GM18867 (cell line): ENCODE measurements at regions not wholly inside any gene's neighbourhood (a gene's known extent, or its start where the extent isn't known, plus 50 kb on each side); places are given as distances from the start of the nearest gene placed in this dataset.
"Not testable (repeated sequence)": the region's sequence is repeated elsewhere in the genome, so short reads cannot be mapped to it uniquely, and the experiment has no call there.

ENCODE experiments used
- ATAC-seq: cut with Tn5 transposase; IDR thresholded peaks from one replicate; pipeline ENCODE4 v1.9.1; 2021; ENCODE audit warnings: mild to moderate bottlenecking, moderate library complexity; ENCODE audit not compliant: unreplicated experiment

- ATAC-seq, result no peak
Measured at GRCh38 chr10:36766415-36766810, 359.0 kb upstream of the ANKRD30A start.

DNA sequence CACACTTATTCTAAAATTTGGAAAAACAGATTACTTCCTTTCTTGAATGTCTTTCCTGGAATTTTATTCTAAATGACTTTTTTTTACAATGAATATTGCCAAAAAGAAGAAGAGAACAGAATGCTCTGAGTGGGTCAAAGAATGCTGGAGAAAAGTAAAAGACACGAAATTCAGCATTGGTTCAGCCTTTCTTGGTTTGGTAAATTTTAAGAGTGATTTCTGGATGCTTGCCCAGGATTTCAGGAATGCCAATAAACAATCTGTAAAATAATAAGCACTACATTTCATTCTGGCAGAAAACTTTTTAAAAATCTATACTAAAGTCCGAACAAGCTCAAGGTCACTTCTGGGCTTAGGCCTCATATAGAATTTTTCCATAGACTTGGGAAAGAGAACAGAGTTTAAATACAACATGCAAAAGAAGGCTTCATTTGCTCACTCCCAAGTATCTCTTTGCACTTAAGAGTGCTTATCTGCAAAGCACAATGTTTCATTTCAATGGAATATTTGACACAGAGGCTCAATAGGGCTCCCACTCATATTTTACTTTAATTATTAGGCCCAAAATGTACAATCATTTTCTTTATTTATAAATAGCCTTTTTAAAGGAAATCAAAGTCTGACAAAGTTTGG is 359.5 kb upstream of the ANKRD30A start:
- ATAC-seq, result no peak

DNA sequence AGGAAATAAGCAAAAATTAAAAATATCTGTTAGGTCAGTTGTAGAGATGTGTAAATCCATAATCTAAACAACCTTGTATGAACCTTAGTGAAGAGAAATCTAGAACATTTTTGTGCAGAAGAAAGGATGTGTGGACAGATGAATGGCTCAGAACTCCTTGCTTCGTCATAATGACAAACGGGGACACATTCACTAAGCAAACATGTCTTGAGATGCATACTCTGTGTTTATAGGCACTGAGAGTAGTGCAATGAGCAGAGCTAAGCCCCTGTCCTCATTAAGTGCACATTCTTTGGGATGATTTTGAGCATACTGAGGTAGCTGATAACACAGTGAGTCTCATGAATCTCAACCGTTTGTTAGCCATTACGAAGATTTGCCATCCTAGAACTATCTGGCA is 360.6 kb upstream of the ANKRD30A start:
- no peak for ATAC-seq

DNA sequence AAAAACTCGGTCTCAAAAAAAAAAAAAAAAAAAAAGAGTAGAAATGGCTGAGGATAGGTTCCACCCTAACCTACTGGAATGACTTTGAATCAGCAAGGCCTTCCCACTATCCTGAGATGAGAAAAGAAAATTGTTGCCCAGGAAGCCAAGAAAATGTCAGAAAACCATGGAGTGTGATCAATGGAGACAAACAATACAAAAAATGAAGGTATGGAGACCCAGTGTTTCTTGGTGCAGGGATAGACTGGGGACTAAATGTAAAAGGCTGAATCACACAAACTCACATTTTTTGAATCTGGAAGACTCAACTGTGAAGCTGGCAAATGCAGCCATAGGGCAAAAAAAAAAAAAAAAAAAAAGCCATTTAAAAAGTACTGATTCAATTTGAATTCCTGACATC is 364.3 kb upstream of the ANKRD30A start:
- no peak for ATAC-seq

DNA sequence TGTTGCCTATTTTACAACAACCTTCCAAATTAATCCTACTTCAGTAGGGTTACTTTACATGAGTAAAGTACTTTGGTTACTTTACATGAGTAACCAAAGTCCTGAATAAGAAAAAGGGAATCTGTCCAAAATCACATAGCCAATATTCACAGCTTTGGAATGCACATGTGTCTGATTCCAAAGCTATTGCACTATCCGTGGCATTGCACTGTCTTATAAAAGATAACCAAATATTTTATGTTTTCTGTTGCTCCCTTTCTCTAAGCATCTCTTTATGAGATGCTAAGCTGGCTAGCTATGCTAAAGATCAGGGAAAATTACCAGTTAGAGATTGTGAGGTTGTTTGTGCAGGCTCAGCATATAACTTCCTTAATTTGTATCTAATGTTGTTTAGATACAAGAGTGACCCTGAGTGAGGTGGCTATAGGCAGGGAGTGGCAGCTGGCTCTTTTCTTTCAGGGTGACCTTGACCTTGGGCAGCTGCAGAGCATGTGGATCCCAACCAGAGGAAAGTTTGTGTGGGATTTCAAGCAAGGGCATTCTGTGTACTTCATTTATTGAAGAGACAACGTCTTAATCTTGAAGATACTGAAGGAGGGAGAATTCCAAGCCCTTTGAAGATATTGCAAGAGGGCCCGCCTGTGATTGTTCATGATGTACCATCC is 366.1 kb upstream of the ANKRD30A start:
- ATAC-seq, result no peak

DNA sequence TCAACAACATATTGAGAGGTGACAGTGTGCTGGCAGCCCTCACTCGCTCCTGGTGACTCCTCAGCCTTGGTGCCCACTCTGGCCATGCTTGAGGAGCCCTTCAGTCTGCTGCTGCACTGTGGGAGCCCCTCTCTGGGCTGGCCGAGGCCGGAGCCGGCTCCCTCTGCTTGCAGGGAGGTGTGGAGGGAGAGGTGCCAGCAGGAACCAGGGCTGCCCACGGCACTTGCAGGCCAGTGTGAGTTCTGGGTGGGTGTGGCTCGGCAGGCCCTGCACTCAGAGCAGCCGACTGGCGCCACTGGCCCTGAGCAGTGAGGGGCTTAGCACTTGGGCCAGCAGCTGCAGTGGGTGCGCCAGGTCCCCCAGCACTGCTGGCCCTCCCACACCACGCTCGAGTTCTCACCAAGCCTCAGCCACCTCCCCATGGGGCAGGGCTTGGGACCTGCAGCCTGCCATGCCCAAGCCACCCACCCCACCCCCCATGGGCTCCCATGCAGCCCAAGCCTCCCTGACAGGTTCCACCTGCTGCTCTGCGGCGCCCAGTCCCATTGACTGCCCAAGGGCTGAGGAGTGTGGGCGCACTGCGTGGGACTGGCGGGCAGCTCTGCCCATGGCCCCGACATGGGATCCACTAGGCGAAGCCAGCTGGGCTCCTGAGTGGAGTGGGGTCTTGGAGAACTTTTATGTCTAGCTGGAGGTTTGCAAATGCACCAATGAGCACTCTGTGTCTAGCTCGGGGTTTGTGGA is 377.1 kb upstream of the ANKRD30A start:
- ATAC-seq, result no peak

GRCh38 chr10:36739884-36740445 is 385.4 kb upstream of the ANKRD30A start:
- ATAC-seq, result no peak

- no peak for ATAC-seq
Measured at GRCh38 chr10:36738738-36739431, 386.5 kb upstream of the ANKRD30A start.

- ATAC-seq, result no peak
Measured at GRCh38 chr10:36736311-36736710, 389.1 kb upstream of the ANKRD30A start.

- not testable (repeated sequence) for ATAC-seq
Measured at GRCh38 chr10:36734590-36734989, 390.8 kb upstream of the ANKRD30A start.

- ATAC-seq, result no peak
Measured at GRCh38 chr10:36730316-36730715, 395.1 kb upstream of the ANKRD30A start.

GRCh38 chr10:36728626-36729025 is 396.8 kb upstream of the ANKRD30A start:
- ATAC-seq, result no peak

GRCh38 chr10:36725581-36726520 is 399.5 kb upstream of the ANKRD30A start:
- no peak for ATAC-seq

- no peak for ATAC-seq
Measured at GRCh38 chr10:36722777-36723176, 402.6 kb upstream of the ANKRD30A start.

GRCh38 chr10:36721871-36722270 is 403.5 kb upstream of the ANKRD30A start:
- ATAC-seq, result no peak

- no peak for ATAC-seq
Measured at GRCh38 chr10:36720895-36721294, 404.5 kb upstream of the ANKRD30A start.

DNA sequence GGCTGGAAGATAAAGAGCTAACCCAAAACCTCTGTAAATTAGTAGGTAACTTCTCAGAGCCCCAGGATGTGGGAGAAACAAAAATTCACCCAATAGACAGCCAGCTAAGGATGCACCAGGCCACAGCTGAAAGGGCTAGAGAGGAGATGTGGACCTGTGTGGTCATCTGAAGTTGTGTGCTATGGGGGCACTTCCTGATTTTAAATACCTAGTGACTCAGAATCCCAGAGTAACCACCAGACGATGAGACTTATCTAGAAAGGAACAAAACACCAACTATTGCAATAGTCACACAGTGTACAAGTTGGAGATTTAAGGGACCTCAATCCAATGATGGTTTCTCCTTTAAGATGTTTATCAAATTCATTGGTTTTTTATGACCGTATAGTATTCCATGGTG is 408.3 kb upstream of the ANKRD30A start:
- ATAC-seq, result no peak

DNA sequence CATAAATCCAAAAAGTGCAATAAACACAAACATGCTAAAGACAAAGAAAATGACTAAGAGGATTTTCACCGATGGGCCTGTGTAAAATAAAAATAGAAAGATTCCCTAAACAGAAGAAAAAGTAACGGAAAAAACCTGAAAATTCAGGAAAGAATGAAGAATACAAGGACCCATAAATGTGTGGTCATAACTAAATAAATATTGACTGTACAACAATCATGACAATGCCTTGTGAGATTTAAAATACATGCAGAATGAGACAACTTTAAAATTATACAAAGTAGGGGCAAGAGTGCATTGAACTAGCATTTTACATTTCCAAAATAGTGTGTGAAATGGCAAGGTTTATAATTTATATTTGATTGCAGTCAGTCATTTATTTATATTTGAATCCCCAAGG is 409.1 kb upstream of the ANKRD30A start:
- no peak for ATAC-seq

GRCh38 chr10:36712695-36713094 is 412.7 kb upstream of the ANKRD30A start:
- no peak for ATAC-seq

DNA sequence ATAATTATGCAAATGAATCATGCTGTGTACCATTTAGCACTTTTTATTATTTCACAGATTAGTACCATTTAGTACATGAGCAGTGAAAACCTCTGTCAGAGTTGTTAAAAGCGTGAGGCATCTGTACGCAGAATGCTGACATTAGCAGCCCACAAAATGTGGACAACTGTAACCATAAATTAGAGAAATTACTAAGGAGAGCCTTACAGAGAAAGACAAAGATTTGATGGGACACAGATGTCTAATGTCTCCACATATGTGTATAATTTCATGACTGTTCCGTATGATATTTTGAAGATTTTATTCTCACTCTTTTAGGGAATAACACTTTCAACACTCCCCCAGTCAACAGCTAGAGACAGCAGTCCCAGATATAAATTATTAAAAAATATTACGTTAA is 414.0 kb upstream of the ANKRD30A start:
- ATAC-seq, result no peak
